Thyroid gland (tissue), 4 donors: ENCODE measurements at regions not wholly inside any gene's neighbourhood (a gene's known extent, or its start where the extent isn't known, plus 50 kb on each side); places are given as distances from the start of the nearest gene placed in this dataset.

Experiments used
- CTCF ChIP-seq, 6 experiments: fragments of 200-600 bp in 3 of 6; fragments of 450-650 bp in 3 of 6; sonication (generic) in 3 of 6; IDR thresholded peaks; one replicate each; pipeline ENCODE4 v1.5.1; 2016 to 2019; ENCODE audit warnings: antibody characterized with exemption in 6 of 6, mild to moderate bottlenecking in 2 of 6, inconsistent platforms in 1 of 6, moderate library complexity in 1 of 6
- POLR2A ChIP-seq, 2 donors: fragments of 450-650 bp; IDR thresholded peaks; one replicate each; pipeline ENCODE4 v1.6.1; 2017; ENCODE audit warnings: antibody characterized with exemption in 2 of 2, mild to moderate bottlenecking in 2 of 2, moderate library complexity in 1 of 2

DNA sequence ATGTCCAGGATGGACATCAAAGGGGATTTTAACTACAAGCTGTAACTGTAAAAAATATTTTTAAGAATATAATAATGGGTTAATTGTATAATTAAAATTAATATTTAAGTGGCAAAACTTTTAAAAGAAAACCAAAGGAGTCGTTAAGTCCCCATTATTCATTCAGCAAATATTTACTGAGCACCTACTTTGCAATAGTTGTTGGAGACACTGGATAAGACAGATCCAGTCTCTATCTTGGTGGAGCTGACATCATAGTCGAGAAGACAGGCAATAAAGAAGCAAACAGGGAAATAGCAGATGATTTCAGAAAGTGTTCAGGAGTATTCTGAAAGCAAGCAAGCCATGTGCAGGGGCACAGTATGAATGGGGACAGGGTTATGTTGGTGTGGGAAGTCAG, 137.0 kb downstream of the CEBPB start:
- TF ChIP-seq CTCF (IDR thresholded peaks at IDR 0.05) (no peak), POLR2A (IDR thresholded peaks at IDR 0.05) (no peak)
